Activated CD4-positive, alpha-beta T cell treated with anti-CD3 and anti-CD28 coated beads for 24 hours (primary cell): ENCODE measurements at regions not wholly inside any gene's neighbourhood (a gene's known extent, or its start where the extent isn't known, plus 50 kb on each side); places are given as distances from the start of the nearest gene placed in this dataset.
"Not testable (repeated sequence)": the region's sequence is repeated elsewhere in the genome, so short reads cannot be mapped to it uniquely, and the experiment has no call there.

Experiments
- DNase-seq, 2 donors: peaks; one replicate each; pipeline ENCODE4 v3.0.0-alpha.2; 2020; ENCODE audit warnings: low read depth in 2 of 2

- DNase-seq, result no peak
These were observed 181.9 kb downstream of the PSMG1 start for GRCh38 chr21:39001341-39001740.

- DNase-seq, result no peak
These were observed 182.8 kb downstream of the PSMG1 start for GRCh38 chr21:39000496-39000895.

GRCh38 chr21:38999161-38999560, 184.1 kb downstream of the PSMG1 start:
- DNase-seq, result no peak

GRCh38 chr21:38998281-38998680, 185.0 kb downstream of the PSMG1 start:
- DNase-seq, result not testable (repeated sequence)

GRCh38 chr21:38997843-38998175, 185.4 kb downstream of the PSMG1 start:
- DNase-seq, result not testable (repeated sequence)

- no peak for DNase-seq
These were observed 186.0 kb downstream of the PSMG1 start for GRCh38 chr21:38997051-38997842.

GRCh38 chr21:38996355-38996754, 186.9 kb downstream of the PSMG1 start:
- no peak for DNase-seq

- DNase-seq, result no peak
These were observed 187.5 kb downstream of the PSMG1 start for GRCh38 chr21:38995731-38996130.

GRCh38 chr21:38995071-38995669, 188.1 kb downstream of the PSMG1 start:
- no peak for DNase-seq

GRCh38 chr21:38994042-38994441, 188.3 kb downstream of the ETS2 start:
- DNase-seq, result no peak

GRCh38 chr21:38993561-38993960, 187.8 kb downstream of the ETS2 start:
- no peak for DNase-seq

GRCh38 chr21:38992737-38993136, 187.0 kb downstream of the ETS2 start:
- no peak for DNase-seq

GRCh38 chr21:38990424-38990794, 184.7 kb downstream of the ETS2 start:
- DNase-seq, result no peak

- no peak for DNase-seq
These were observed 184.2 kb downstream of the ETS2 start for GRCh38 chr21:38989745-38990423.

GRCh38 chr21:38989379-38989744, 183.6 kb downstream of the ETS2 start:
- no peak for DNase-seq

GRCh38 chr21:38988509-38989378, 183.0 kb downstream of the ETS2 start:
- DNase-seq, result no peak

- DNase-seq, result no peak
These were observed 182.1 kb downstream of the ETS2 start for GRCh38 chr21:38987633-38988508.

- no peak for DNase-seq
These were observed 181.3 kb downstream of the ETS2 start for GRCh38 chr21:38986806-38987632.

GRCh38 chr21:38986406-38986805, 180.7 kb downstream of the ETS2 start:
- no peak for DNase-seq
